ENCODE measurements at regions not wholly inside any gene's neighbourhood (a gene's known extent, or its start where the extent isn't known, plus 50 kb on each side); places are given as distances from the start of the nearest gene placed in this dataset.

DNA sequence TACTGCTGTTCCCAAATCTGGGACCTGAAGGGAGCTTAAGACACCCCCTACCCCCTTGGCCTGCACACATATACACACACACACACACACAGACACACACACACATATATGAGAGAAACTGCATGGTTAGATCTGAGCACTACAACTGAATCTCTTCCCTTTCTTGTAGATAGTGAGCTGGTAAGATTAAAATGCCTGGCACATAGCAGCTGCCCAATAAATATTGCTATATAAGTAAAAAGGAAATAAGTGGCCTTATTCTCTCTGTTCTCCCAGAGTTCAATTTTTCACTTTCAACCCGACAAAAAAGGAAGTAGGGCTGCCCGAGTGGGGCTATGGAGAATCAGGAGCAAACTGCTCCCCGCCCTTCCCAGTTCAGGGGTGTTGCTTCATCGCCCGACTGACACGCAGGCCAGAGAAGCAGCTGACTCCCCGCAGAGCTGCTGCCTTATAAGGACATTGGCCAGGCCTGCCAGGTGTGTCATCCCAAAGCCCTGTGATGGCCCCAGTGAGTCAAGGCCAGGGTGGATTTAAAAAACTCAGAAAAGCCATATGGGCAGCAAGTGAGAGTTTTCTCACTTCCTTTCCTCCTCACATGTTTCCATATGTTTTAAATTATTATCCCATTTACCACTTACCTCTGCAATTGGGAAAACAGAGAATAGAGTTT is 106.5 kb upstream of the SLC44A3 start:
- H3K56ac ChIP-seq (ENCODE audit: extremely low read depth, insufficient read depth, low read length), result peak overlapping the region; percentile 93
- no peak overlapping the region for H3K4me3 ChIP-seq (ENCODE audit: insufficient read depth, low read depth, low read length)
- ChIA-PET POLR2A (ENCODE audit: unreplicated experiment) (interaction anchor here (2.7 kb wide), 1 partner anchor 172 kb away, joined by 20 read pairs; the partner anchor contains the start of gene F3), CTCF (interaction anchor here (1.9 kb wide), 1 partner anchor 14 kb away, joined by 4 read pairs; no protein-coding TSS in a partner anchor)
- H3K9me1 ChIP-seq (ENCODE audit: insufficient read depth, low read length), result peaks cover 37% of the 10 kb centered on the region
- H4K8ac ChIP-seq (ENCODE audit: low read depth in 2 of 2, low read length in 2 of 2), result peak overlapping the region; percentile 98
- WGBS, 2 experiments (ENCODE audit: extremely low coverage in 2 of 2, insufficient read length in 1 of 2), result 0% methylated on average over 2 of the region's 7 CpGs; no CpG with 5 or more reads in 1 of the 2 experiments
- H2AFZ ChIP-seq (replicated peaks; ENCODE audit: low read length, poor library complexity), result peak overlapping the region; percentile 54
- peak overlapping the region; percentile 99 for H3K4ac ChIP-seq (ENCODE audit: low read depth, low read length)
- peak overlapping the region; percentile 97 for H2BK5ac ChIP-seq (ENCODE audit: low read depth, low read length, poor library complexity, severe bottlenecking)
- DNase-seq (peak; percentile 99), ATAC-seq (ENCODE audit: low read depth) (peak; percentile 88)
- intact Hi-C loops (cut with micrococcal nuclease) (loop anchor here (5.0 kb wide), 1 partner anchor 66 kb away; no protein-coding TSS in a partner anchor), dilution Hi-C loops (cut with HindIII; ENCODE audit: low sequenced_read_pairs, unreplicated experiment) (no loop called here), in situ Hi-C loops (cut with MboI; ENCODE audit: low sequenced_read_pairs) (no loop called here)
- H4K5ac ChIP-seq (ENCODE audit: low read depth, low read length), result peak overlapping the region; percentile 98
- H3K9me3 ChIP-seq (ENCODE audit: control insufficient read depth, insufficient read depth, low read length), result no peaks in the 10 kb centered on the region
- BruUV-seq (replicated peaks), result no TSS peak
- H3K18ac ChIP-seq (ENCODE audit: low read depth, low read length), result peak overlapping the region; percentile 98
- H2AK9ac ChIP-seq (replicated peaks; ENCODE audit: low read depth, low read length, poor library complexity), result peak overlapping the region; percentile 87
- H3K36me3 ChIP-seq (ENCODE audit: control insufficient read depth, insufficient read depth, low read length), result no peaks in the 10 kb centered on the region
- peak overlapping the region; percentile 81 for H3K27ac ChIP-seq (ENCODE audit: insufficient read depth, low read length)
- no peak overlapping the region for H3K4me2 ChIP-seq (ENCODE audit: low read depth, low read length)
- peaks cover 0 to 16% of the 10 kb centered on the region in 2 experiments; a peak in 1 of 4 replicates for H3K79me1 ChIP-seq (ENCODE audit: low read depth in 1 of 2, low read length in 2 of 2)
- peak overlapping the region; percentile 98 for H2BK15ac ChIP-seq (ENCODE audit: low read depth, low read length)
- no peaks in the 10 kb centered on the region for H4K20me1 ChIP-seq (ENCODE audit: insufficient read depth, low read length)
- no peaks in the 10 kb centered on the region for H3K27me3 ChIP-seq (ENCODE audit: control insufficient read depth, insufficient read depth, low read length)
- H3K4me1 ChIP-seq (ENCODE audit: control insufficient read depth, insufficient read depth, low read length), result peaks cover 23% of the 10 kb centered on the region
- H3K23ac ChIP-seq (ENCODE audit: low read depth, low read length), result peak overlapping the region; percentile 95
- H3K9ac ChIP-seq (ENCODE audit: low read depth, low read length), result peak overlapping the region; percentile 70
- peak overlapping the region; percentile 99 for H2BK20ac ChIP-seq (ENCODE audit: low read depth, low read length)
- peak overlapping the region; percentile 99 for H3K14ac ChIP-seq (replicated peaks; ENCODE audit: low read depth, low read length)
- H2AK5ac ChIP-seq (ENCODE audit: low read depth, low read length), result peak overlapping the region; percentile 99
- peak overlapping the region; percentile 100 for H2BK120ac ChIP-seq (ENCODE audit: low read depth, low read length)
- H4K91ac ChIP-seq (ENCODE audit: insufficient read depth, low read depth, low read length), result peak overlapping the region; percentile 99
- TF ChIP-seq NFE2L2 (IDR thresholded peaks at IDR 0.05; ENCODE audit: low read depth, low read length) (no peak), SMC3 (IDR thresholded peaks at IDR 0.05; ENCODE audit: low read depth, low read length) (peak; percentile 2; the same call in 1 of the 2 replicates), POLR2A (IDR thresholded peaks at IDR 0.05; ENCODE audit: low read depth, low read length) (no peak), USF2 (IDR thresholded peaks at IDR 0.05; ENCODE audit: low read depth, low read length) (peak; percentile 62), BHLHE40 (IDR thresholded peaks at IDR 0.05; ENCODE audit: low read depth, low read length) (no peak), CEBPB (IDR thresholded peaks at IDR 0.05; ENCODE audit: low read depth, low read length) (peak; percentile 99), CHD1 (IDR thresholded peaks at IDR 0.05; ENCODE audit: low read depth, low read length) (no peak), RFX5 (IDR thresholded peaks at IDR 0.05; ENCODE audit: low read depth, low read length) (no peak; the same call in 1 of the 2 replicates), MAZ (IDR thresholded peaks at IDR 0.05; ENCODE audit: borderline replicate concordance, low read depth, low read length) (peak; percentile 76; the same call in 1 of the 2 replicates), RAD21 (IDR thresholded peaks at IDR 0.05; ENCODE audit: low read length) (no peak), FOS (IDR thresholded peaks at IDR 0.05; ENCODE audit: low read depth, low read length) (peak; percentile 49; the same call in 1 of the 2 replicates), MXI1 (IDR thresholded peaks at IDR 0.05; ENCODE audit: borderline replicate concordance, low read depth, low read length) (no peak), MAFK (IDR thresholded peaks at IDR 0.05; ENCODE audit: low read depth, low read length) (no peak)
- TF ChIP-seq, protein P1, sequence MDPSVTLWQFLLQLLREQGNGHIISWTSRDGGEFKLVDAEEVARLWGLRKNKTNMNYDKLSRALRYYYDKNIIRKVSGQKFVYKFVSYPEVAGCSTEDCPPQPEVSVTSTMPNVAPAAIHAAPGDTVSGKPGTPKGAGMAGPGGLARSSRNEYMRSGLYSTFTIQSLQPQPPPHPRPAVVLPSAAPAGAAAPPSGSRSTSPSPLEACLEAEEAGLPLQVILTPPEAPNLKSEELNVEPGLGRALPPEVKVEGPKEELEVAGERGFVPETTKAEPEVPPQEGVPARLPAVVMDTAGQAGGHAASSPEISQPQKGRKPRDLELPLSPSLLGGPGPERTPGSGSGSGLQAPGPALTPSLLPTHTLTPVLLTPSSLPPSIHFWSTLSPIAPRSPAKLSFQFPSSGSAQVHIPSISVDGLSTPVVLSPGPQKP (IDR thresholded peaks at IDR 0.05; ENCODE audit: borderline replicate concordance, low read depth, low read length), result no peak
- TF ChIP-seq, protein P2, sequence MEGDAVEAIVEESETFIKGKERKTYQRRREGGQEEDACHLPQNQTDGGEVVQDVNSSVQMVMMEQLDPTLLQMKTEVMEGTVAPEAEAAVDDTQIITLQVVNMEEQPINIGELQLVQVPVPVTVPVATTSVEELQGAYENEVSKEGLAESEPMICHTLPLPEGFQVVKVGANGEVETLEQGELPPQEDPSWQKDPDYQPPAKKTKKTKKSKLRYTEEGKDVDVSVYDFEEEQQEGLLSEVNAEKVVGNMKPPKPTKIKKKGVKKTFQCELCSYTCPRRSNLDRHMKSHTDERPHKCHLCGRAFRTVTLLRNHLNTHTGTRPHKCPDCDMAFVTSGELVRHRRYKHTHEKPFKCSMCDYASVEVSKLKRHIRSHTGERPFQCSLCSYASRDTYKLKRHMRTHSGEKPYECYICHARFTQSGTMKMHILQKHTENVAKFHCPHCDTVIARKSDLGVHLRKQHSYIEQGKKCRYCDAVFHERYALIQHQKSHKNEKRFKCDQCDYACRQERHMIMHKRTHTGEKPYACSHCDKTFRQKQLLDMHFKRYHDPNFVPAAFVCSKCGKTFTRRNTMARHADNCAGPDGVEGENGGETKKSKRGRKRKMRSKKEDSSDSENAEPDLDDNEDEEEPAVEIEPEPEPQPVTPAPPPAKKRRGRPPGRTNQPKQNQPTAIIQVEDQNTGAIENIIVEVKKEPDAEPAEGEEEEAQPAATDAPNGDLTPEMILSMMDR (conservative IDR thresholded peaks at IDR 0.05; ENCODE audit: low read depth, low read length), result no peak
